Tibial artery (tissue), 4 donors: ENCODE measurements at regions not wholly inside any gene's neighbourhood (a gene's known extent, or its start where the extent isn't known, plus 50 kb on each side); places are given as distances from the start of the nearest gene placed in this dataset.

Source experiments
- DNase-seq, 2 donors: peaks; one replicate each; pipeline ENCODE4 v3.0.0-alpha.2; 2019
- H3K27ac ChIP-seq, 2 donors: fragments of 200-600 bp; sonication (generic) in 1 of 2; 1 replicate in 1 of 2; 2 replicates in 1 of 2; pipeline ENCODE4 v1.5.1; 2018 to 2019; ENCODE audit warnings: mild to moderate bottlenecking in 1 of 2
- H3K27me3 ChIP-seq, 2 donors: fragments of 200-600 bp; sonication (generic) in 1 of 2; one replicate each; pipeline versions ENCODE4 v1.5.1 to v1.6.0; 2016 to 2019
- H3K36me3 ChIP-seq, 3 donors: fragments of 200-600 bp; sonication (generic) in 2 of 3; one replicate each; pipeline ENCODE4 v1.5.1; 2016 to 2019; ENCODE audit warnings: mild to moderate bottlenecking in 2 of 3
- H3K4me1 ChIP-seq, 4 donors: fragments of 200-600 bp; sonication (generic) in 2 of 4; 1 replicate in 3 of 4; 2 replicates in 1 of 4; pipeline ENCODE4 v1.5.1; 2016 to 2019
- H3K4me3 ChIP-seq, 2 donors: fragments of 200-600 bp; sonication (generic) in 1 of 2; 1 replicate in 1 of 2; 2 replicates in 1 of 2; pipeline ENCODE4 v1.5.1; 2018 to 2019; ENCODE audit warnings: mild to moderate bottlenecking in 2 of 2
- H3K9me3 ChIP-seq, 3 donors: fragments of 200-600 bp; sonication (generic) in 1 of 3; one replicate each; pipeline ENCODE4 v1.5.1; 2016 to 2019
- intact Hi-C: fragments of 100-400 bp; cut with DNase I; formaldehyde crosslinking; loops from one replicate; pipeline ENCODE4 v1.15.0; 2023; ENCODE audit warnings: low total_unique reads
- TF ChIP-seq, protein P1 (sequence below), 2 experiments: fragments of 200-600 bp in 1 of 2; fragments of 450-650 bp in 1 of 2; IDR thresholded peaks; one replicate each; pipeline ENCODE4 v1.5.1; 2017 to 2019; ENCODE audit warnings: antibody characterized with exemption in 2 of 2, mild to moderate bottlenecking in 1 of 2, moderate library complexity in 1 of 2

- no peaks in the 10 kb centered on the region for H3K9me3 ChIP-seq
- H3K4me3 ChIP-seq, result no peak overlapping the region
- no peaks in the 10 kb centered on the region for H3K36me3 ChIP-seq
- no peaks in the 10 kb centered on the region for H3K4me1 ChIP-seq
- intact Hi-C loops, result no loop called here
- no peak overlapping the region for H3K27ac ChIP-seq
- no peaks in the 10 kb centered on the region for H3K27me3 ChIP-seq
- peak in 1 of 2 donors; percentile 24 for DNase-seq
- TF ChIP-seq, protein P1, sequence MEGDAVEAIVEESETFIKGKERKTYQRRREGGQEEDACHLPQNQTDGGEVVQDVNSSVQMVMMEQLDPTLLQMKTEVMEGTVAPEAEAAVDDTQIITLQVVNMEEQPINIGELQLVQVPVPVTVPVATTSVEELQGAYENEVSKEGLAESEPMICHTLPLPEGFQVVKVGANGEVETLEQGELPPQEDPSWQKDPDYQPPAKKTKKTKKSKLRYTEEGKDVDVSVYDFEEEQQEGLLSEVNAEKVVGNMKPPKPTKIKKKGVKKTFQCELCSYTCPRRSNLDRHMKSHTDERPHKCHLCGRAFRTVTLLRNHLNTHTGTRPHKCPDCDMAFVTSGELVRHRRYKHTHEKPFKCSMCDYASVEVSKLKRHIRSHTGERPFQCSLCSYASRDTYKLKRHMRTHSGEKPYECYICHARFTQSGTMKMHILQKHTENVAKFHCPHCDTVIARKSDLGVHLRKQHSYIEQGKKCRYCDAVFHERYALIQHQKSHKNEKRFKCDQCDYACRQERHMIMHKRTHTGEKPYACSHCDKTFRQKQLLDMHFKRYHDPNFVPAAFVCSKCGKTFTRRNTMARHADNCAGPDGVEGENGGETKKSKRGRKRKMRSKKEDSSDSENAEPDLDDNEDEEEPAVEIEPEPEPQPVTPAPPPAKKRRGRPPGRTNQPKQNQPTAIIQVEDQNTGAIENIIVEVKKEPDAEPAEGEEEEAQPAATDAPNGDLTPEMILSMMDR (IDR thresholded peaks at IDR 0.05), result no peak
Observed at GRCh38 chr12:29067430-29067829, 81.6 kb upstream of the FAR2 start.

- H3K27ac ChIP-seq, result no peak overlapping the region
- H3K9me3 ChIP-seq, result no peaks in the 10 kb centered on the region
- intact Hi-C loops, result no loop called here
- no peaks in the 10 kb centered on the region for H3K4me1 ChIP-seq
- TF ChIP-seq, protein P1 (IDR thresholded peaks at IDR 0.05), result no peak
- H3K36me3 ChIP-seq, result no peaks in the 10 kb centered on the region
- no peaks in the 10 kb centered on the region for H3K27me3 ChIP-seq
- DNase-seq, result no peak
- H3K4me3 ChIP-seq, result no peak overlapping the region
Observed at GRCh38 chr12:29070309-29070708, 78.8 kb upstream of the FAR2 start.

DNA sequence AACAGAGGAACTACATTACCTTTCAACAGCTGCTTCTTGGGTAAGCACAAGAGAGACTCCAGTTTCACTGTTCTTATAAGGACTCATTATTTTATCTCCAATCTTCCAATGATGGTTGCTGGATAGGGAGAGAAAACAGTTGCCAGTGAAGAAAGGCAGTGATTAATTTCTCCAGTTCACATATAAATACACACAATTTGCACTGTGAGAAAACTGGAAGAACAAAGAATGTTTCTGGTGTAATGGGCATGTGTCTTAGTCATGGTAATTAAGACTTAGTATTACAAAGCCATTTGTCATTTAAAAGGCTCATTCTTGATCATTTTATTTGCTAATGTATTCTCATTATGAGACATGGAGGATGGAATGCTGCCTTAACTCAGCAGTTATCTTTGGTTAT lies 78.0 kb upstream of the FAR2 start:
- intact Hi-C loops, result no loop called here
- Histone ChIP-seq H3K27me3 (no peaks in the 10 kb centered on the region), H3K27ac (no peak overlapping the region), H3K4me1 (no peaks in the 10 kb centered on the region), H3K36me3 (no peaks in the 10 kb centered on the region), H3K4me3 (no peak overlapping the region), H3K9me3 (no peaks in the 10 kb centered on the region)
- no peak for DNase-seq
- TF ChIP-seq, protein P1 (IDR thresholded peaks at IDR 0.05), result no peak

DNA sequence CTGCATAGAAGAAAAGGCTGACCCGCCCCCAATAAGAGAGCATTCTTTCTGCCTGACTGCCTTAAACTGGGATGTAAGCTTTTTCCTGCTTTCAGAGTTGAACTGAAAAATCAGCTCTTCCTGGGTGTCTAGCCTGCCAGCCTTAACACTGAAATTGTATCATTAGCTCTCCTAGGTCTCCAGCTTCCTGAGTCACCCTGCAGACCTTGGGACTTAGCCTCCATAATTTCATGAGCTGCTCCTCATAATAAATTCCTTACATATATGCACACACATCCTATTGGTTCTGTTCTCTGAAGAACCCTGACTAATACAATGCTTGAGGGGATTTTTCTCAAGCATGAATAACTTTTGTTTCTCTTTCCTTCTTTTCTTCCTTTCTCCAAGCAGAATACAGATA lies 76.4 kb upstream of the FAR2 start:
- no peaks in the 10 kb centered on the region for H3K27me3 ChIP-seq
- H3K4me3 ChIP-seq, result no peak overlapping the region
- TF ChIP-seq, protein P1 (IDR thresholded peaks at IDR 0.05), result no peak
- intact Hi-C loops, result no loop called here
- no peaks in the 10 kb centered on the region for H3K4me1 ChIP-seq
- H3K36me3 ChIP-seq, result no peaks in the 10 kb centered on the region
- no peak for DNase-seq
- H3K27ac ChIP-seq, result no peak overlapping the region
- no peaks in the 10 kb centered on the region for H3K9me3 ChIP-seq

DNA sequence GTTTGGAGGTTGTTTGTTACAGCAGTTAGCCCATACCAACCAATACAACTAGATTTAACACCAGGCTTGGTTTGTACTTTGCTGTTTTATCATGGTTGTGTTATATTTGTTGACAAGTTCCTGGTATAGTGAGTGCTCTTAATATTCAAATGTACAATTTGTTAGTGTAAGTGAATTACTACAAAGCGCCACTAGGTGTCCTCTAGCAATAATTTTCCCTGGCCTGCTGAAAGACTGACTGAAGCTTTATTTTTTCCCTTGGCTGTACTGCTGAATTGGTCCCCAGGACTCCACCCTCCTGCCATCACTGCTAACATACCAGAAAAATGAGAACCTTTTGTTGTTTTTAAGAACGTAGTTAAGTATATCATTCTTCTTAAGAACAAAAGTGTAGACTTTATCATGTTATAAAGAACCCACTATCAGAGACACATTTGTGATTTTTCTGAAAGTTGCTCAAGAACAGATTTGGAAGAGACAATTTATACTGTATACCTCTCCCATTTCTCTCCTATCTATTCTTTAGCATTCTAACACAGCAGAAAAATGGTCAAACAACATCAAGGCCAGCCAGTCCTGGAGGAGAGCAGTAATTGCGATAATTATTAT lies 75.3 kb upstream of the FAR2 start:
- H3K27ac ChIP-seq, result no peak overlapping the region
- H3K4me3 ChIP-seq, result no peak overlapping the region
- TF ChIP-seq, protein P1 (IDR thresholded peaks at IDR 0.05), result peak; percentile 41 to 46
- H3K27me3 ChIP-seq, result no peaks in the 10 kb centered on the region
- no peaks in the 10 kb centered on the region for H3K4me1 ChIP-seq
- H3K36me3 ChIP-seq, result no peaks in the 10 kb centered on the region
- intact Hi-C loops, result no loop called here
- H3K9me3 ChIP-seq, result no peaks in the 10 kb centered on the region
- DNase-seq, result no peak

GRCh38 chr12:29081101-29081500 lies 68.0 kb upstream of the FAR2 start:
- intact Hi-C loops, result no loop called here
- Histone ChIP-seq H3K9me3 (no peaks in the 10 kb centered on the region), H3K27me3 (no peaks in the 10 kb centered on the region), H3K4me1 (no peaks in the 10 kb centered on the region), H3K27ac (no peak overlapping the region), H3K4me3 (no peak overlapping the region), H3K36me3 (no peaks in the 10 kb centered on the region)
- no peak for DNase-seq
- TF ChIP-seq, protein P1 (IDR thresholded peaks at IDR 0.05), result no peak
